ENCODE measurements at regions not wholly inside any gene's neighbourhood (a gene's known extent, or its start where the extent isn't known, plus 50 kb on each side); places are given as distances from the start of the nearest gene placed in this dataset.
"Not testable (repeated sequence)": the region's sequence is repeated elsewhere in the genome, so short reads cannot be mapped to it uniquely, and the experiment has no call there.

GRCh38 chr3:87563712-87564111, 287.3 kb upstream of the POU1F1 start:
- TF ChIP-seq TAF1 (IDR thresholded peaks at IDR 0.05; ENCODE audit: borderline replicate concordance, low read depth, low read length) (no peak), POLR2AphosphoS5 (IDR thresholded peaks at IDR 0.05; ENCODE audit: low read depth, low read length) (no peak), POLR2A (IDR thresholded peaks at IDR 0.05; ENCODE audit: low read depth, low read length) (no peak)
- DNase-seq (ENCODE audit: insufficient read length), result no peak
- FAIRE-seq, result no peak

GRCh38 chr3:87558492-87558891, 282.1 kb upstream of the POU1F1 start:
- no peak for DNase-seq (ENCODE audit: insufficient read length)
- TF ChIP-seq POLR2AphosphoS5 (IDR thresholded peaks at IDR 0.05; ENCODE audit: low read depth, low read length), result no peak
- FAIRE-seq, result no peak

- FAIRE-seq, result no peak
- TF ChIP-seq TAF1 (IDR thresholded peaks at IDR 0.05; ENCODE audit: borderline replicate concordance, low read depth, low read length) (no peak), POLR2A (IDR thresholded peaks at IDR 0.05; ENCODE audit: low read depth, low read length) (no peak), POLR2AphosphoS5 (IDR thresholded peaks at IDR 0.05; ENCODE audit: low read depth, low read length) (no peak)
- DNase-seq (ENCODE audit: insufficient read length), result no peak
Measured at GRCh38 chr3:87555290-87555689, 278.9 kb upstream of the POU1F1 start.

- TF ChIP-seq POLR2AphosphoS5 (IDR thresholded peaks at IDR 0.05; ENCODE audit: low read depth, low read length), result no peak
- DNase-seq (ENCODE audit: insufficient read length) (no peak), FAIRE-seq (no peak)
Measured at GRCh38 chr3:87553058-87553457, 276.7 kb upstream of the POU1F1 start.

- DNase-seq (ENCODE audit: insufficient read length), result no peak
- TF ChIP-seq TAF1 (IDR thresholded peaks at IDR 0.05; ENCODE audit: borderline replicate concordance, low read depth, low read length) (no peak), POLR2A (IDR thresholded peaks at IDR 0.05; ENCODE audit: low read depth, low read length) (no peak), POLR2AphosphoS5 (IDR thresholded peaks at IDR 0.05; ENCODE audit: low read depth, low read length) (no peak)
- no peak for FAIRE-seq
Measured at GRCh38 chr3:87550892-87551291, 274.5 kb upstream of the POU1F1 start.

- no peak for DNase-seq (ENCODE audit: insufficient read length)
- TF ChIP-seq TAF1 (IDR thresholded peaks at IDR 0.05; ENCODE audit: borderline replicate concordance, low read depth, low read length) (no peak), POLR2AphosphoS5 (IDR thresholded peaks at IDR 0.05; ENCODE audit: low read depth, low read length) (no peak), POLR2A (IDR thresholded peaks at IDR 0.05; ENCODE audit: low read depth, low read length) (no peak)
- FAIRE-seq, result no peak
Measured at GRCh38 chr3:87549208-87549607, 272.8 kb upstream of the POU1F1 start.

- FAIRE-seq, result no peak
- no peak for TF ChIP-seq POLR2AphosphoS5 (IDR thresholded peaks at IDR 0.05; ENCODE audit: low read depth, low read length)
- no peak for DNase-seq (ENCODE audit: insufficient read length)
Measured at GRCh38 chr3:87548271-87548670, 271.9 kb upstream of the POU1F1 start.

GRCh38 chr3:87546216-87546615, 269.8 kb upstream of the POU1F1 start:
- DNase-seq (ENCODE audit: insufficient read length), result no peak
- TF ChIP-seq TAF1 (IDR thresholded peaks at IDR 0.05; ENCODE audit: borderline replicate concordance, low read depth, low read length) (no peak), POLR2A (IDR thresholded peaks at IDR 0.05; ENCODE audit: low read depth, low read length) (no peak), POLR2AphosphoS5 (IDR thresholded peaks at IDR 0.05; ENCODE audit: low read depth, low read length) (no peak)
- no peak for FAIRE-seq

GRCh38 chr3:87543408-87543807, 267.0 kb upstream of the POU1F1 start:
- not testable (repeated sequence) for FAIRE-seq; DNase-seq (ENCODE audit: insufficient read length)

GRCh38 chr3:87541723-87542122, 265.3 kb upstream of the POU1F1 start:
- TF ChIP-seq POLR2A (IDR thresholded peaks at IDR 0.05; ENCODE audit: low read depth, low read length) (no peak), TAF1 (IDR thresholded peaks at IDR 0.05; ENCODE audit: borderline replicate concordance, low read depth, low read length) (no peak), POLR2AphosphoS5 (IDR thresholded peaks at IDR 0.05; ENCODE audit: low read depth, low read length) (no peak)
- DNase-seq (ENCODE audit: insufficient read length) (no peak), FAIRE-seq (no peak)

GRCh38 chr3:87538722-87539121, 262.3 kb upstream of the POU1F1 start:
- FAIRE-seq; DNase-seq (ENCODE audit: insufficient read length): not testable (repeated sequence)

- DNase-seq (ENCODE audit: insufficient read length), result no peak
- TF ChIP-seq POLR2A (IDR thresholded peaks at IDR 0.05; ENCODE audit: low read depth, low read length), result no peak
- no peak for TF ChIP-seq TAF1 (IDR thresholded peaks at IDR 0.05; ENCODE audit: borderline replicate concordance, low read depth, low read length)
- no peak for TF ChIP-seq POLR2AphosphoS5 (IDR thresholded peaks at IDR 0.05; ENCODE audit: low read depth, low read length)
- FAIRE-seq, result no peak
Measured at GRCh38 chr3:87509401-87509800, 233.0 kb upstream of the POU1F1 start.

- no peak for FAIRE-seq
- DNase-seq (ENCODE audit: insufficient read length), result no peak
- TF ChIP-seq POLR2AphosphoS5 (IDR thresholded peaks at IDR 0.05; ENCODE audit: low read depth, low read length) (no peak), TAF1 (IDR thresholded peaks at IDR 0.05; ENCODE audit: borderline replicate concordance, low read depth, low read length) (no peak)
Measured at GRCh38 chr3:87508921-87509320, 232.5 kb upstream of the POU1F1 start.

GRCh38 chr3:87507753-87508152, 231.4 kb upstream of the POU1F1 start:
- DNase-seq (ENCODE audit: insufficient read length), result no peak
- FAIRE-seq, result no peak
- no peak for TF ChIP-seq POLR2A (IDR thresholded peaks at IDR 0.05; ENCODE audit: low read depth, low read length)
- TF ChIP-seq POLR2AphosphoS5 (IDR thresholded peaks at IDR 0.05; ENCODE audit: low read depth, low read length), result no peak
- no peak for TF ChIP-seq TAF1 (IDR thresholded peaks at IDR 0.05; ENCODE audit: borderline replicate concordance, low read depth, low read length)
